HCT116 (cell line): ENCODE measurements at regions not wholly inside any gene's neighbourhood (a gene's known extent, or its start where the extent isn't known, plus 50 kb on each side); places are given as distances from the start of the nearest gene placed in this dataset.
"Not testable (repeated sequence)": the region's sequence is repeated elsewhere in the genome, so short reads cannot be mapped to it uniquely, and the experiment has no call there.

ENCODE experiments used
- ATAC-seq: fragments of 200-7000 bp; cut with Tn5 transposase; 2 replicates; pipeline ENCODE4 v1.9.1; 2020; ENCODE audit warnings: mild to moderate bottlenecking, moderate library complexity
- BruUV-seq: library from RNA; stranded (reverse); fragments of 400-500 nt; replicated peaks from 2 replicates; lab custom pipeline; 2021; lab: Mats Ljungman, UMichigan
- CTCF ChIA-PET: fragments of 300-600 bp; sonication (Branson Sonifier 250); formaldehyde crosslinking; loops from one replicate; lab custom pipeline; 2021; ENCODE audit warnings: antibody characterized with exemption; lab: Charles Lee
- POLR2A ChIA-PET: fragments of 300-600, 350-600 bp; sonication (Branson Sonifier 250); formaldehyde crosslinking; loops from one replicate; lab custom pipeline; 2021; ENCODE audit warnings: antibody characterized with exemption; lab: Charles Lee
- RAD21 ChIA-PET, 2 experiments: fragments of 300-600 bp; sonication (Branson Sonifier 250); formaldehyde crosslinking; loops; one replicate each; lab custom pipeline; 2023; ENCODE audit warnings: low total read pairs in 2 of 2; ENCODE audit not compliant: uncharacterized antibody in 2 of 2, unreplicated experiment in 2 of 2, low non-redundant PET in 1 of 2; lab: Charles Lee
- DNase-seq: peaks from one replicate; pipeline ENCODE4 v3.0.0-alpha.2; 2010; ENCODE audit warnings: low read depth, low spot score
- H2AFZ ChIP-seq: fragments of 200-600 bp; shearing (Covaris generic), sonication (generic); 2 replicates; pipeline ENCODE4 v1.6.1; 2017; ENCODE audit warnings: low read depth, mixed run types, mixed read lengths, antibody characterized with exemption, low read length; ENCODE audit not compliant: poor library complexity, severe bottlenecking
- H3K27ac ChIP-seq: 2 replicates; pipeline ENCODE4 v1.5.1; 2012; ENCODE audit warnings: low read depth, low read length
- H3K27me3 ChIP-seq: fragments of 200-600 bp; sonication (generic); 2 replicates; pipeline ENCODE4 v1.6.1; 2016; ENCODE audit warnings: mixed run types, low read length, mixed read lengths; ENCODE audit not compliant: insufficient read depth
- H3K36me3 ChIP-seq, 2 experiments: fragments of 200-500 bp in 1 of 2; fragments of 200-600 bp in 1 of 2; sonication (Bioruptor generic) in 1 of 2; sonication (generic) in 1 of 2; 2 replicates each; pipeline versions ENCODE4 v1.5.1 to v1.6.1; 2014 to 2016; ENCODE audit warnings: low read length in 2 of 2, inconsistent platforms in 1 of 2, mixed read lengths in 1 of 2, mixed run types in 1 of 2; ENCODE audit not compliant: insufficient read depth in 2 of 2, control insufficient read depth in 1 of 2
- H3K4me1 ChIP-seq, 2 experiments: fragments of 200-600 bp in 1 of 2; sonication (generic) in 1 of 2; 2 replicates each; pipeline versions ENCODE4 v1.5.1 to v1.6.1; 2012 to 2017; ENCODE audit warnings: low read length in 2 of 2, inconsistent platforms in 1 of 2, mild to moderate bottlenecking in 1 of 2, mixed read lengths in 1 of 2, mixed run types in 1 of 2, moderate library complexity in 1 of 2; ENCODE audit not compliant: insufficient read depth in 2 of 2, control insufficient read depth in 1 of 2
- H3K4me2 ChIP-seq: fragments of 200-600 bp; sonication (generic); 2 replicates; pipeline ENCODE4 v1.6.1; 2017; ENCODE audit warnings: mixed run types, low read length, mixed read lengths
- H3K4me3 ChIP-seq, 2 experiments: fragments of 200-600 bp in 1 of 2; sonication (generic) in 1 of 2; replicated peaks in 1 of 2; 2 replicates each; pipeline ENCODE4 v1.5.1; 2011 to 2016; ENCODE audit warnings: low read length in 2 of 2, control low read depth in 1 of 2, low read depth in 1 of 2, mild to moderate bottlenecking in 1 of 2, mixed read lengths in 1 of 2, mixed run types in 1 of 2
- H3K79me2 ChIP-seq: fragments of 200-600 bp; sonication (generic); 2 replicates; pipeline ENCODE4 v1.6.1; 2017; ENCODE audit warnings: mild to moderate bottlenecking, mixed run types, low read length, moderate library complexity, mixed read lengths; ENCODE audit not compliant: insufficient read depth
- H3K9ac ChIP-seq: fragments of 200-600 bp; sonication (generic); 2 replicates; pipeline ENCODE4 v1.6.1; 2016; ENCODE audit warnings: low read length, mixed read lengths
- H3K9me2 ChIP-seq: fragments of 200-600 bp; sonication (generic), shearing (Covaris generic); 2 replicates; pipeline ENCODE4 v1.6.1; 2017; ENCODE audit warnings: mixed run types, mild to moderate bottlenecking, moderate library complexity; ENCODE audit not compliant: insufficient read depth
- H3K9me3 ChIP-seq, 2 experiments: fragments of 200-500 bp in 1 of 2; fragments of 200-600 bp in 1 of 2; sonication (Bioruptor generic) in 1 of 2; sonication (generic) in 1 of 2; 2 replicates each; pipeline ENCODE4 v1.6.1; 2014 to 2017; ENCODE audit warnings: low read length in 2 of 2, mixed read lengths in 2 of 2, inconsistent platforms in 1 of 2, low read depth in 1 of 2, mild to moderate bottlenecking in 1 of 2, mixed run types in 1 of 2, moderate library complexity in 1 of 2; ENCODE audit not compliant: control insufficient read depth in 1 of 2, insufficient read depth in 1 of 2
- H4K20me1 ChIP-seq: fragments of 200-600 bp; sonication (generic), shearing (Covaris generic); 2 replicates; pipeline ENCODE4 v1.6.1; 2017; ENCODE audit warnings: mixed run types, mild to moderate bottlenecking, moderate library complexity; ENCODE audit not compliant: insufficient read depth
- RAD21 ChIP-seq: IDR thresholded peaks from 2 replicates; pipeline ENCODE4 v1.6.1; 2012; ENCODE audit warnings: low read depth, mild to moderate bottlenecking
- SRF ChIP-seq: IDR thresholded peaks from 2 replicates; pipeline ENCODE4 v1.6.1; 2012; ENCODE audit warnings: low read depth
- YY1 ChIP-seq: IDR thresholded peaks from 2 replicates; pipeline ENCODE4 v1.6.1; 2011; ENCODE audit warnings: low read length, low read depth, moderate library complexity, mild to moderate bottlenecking; ENCODE audit not compliant: insufficient replicate concordance; ENCODE audit errors: extremely low read depth
- intact Hi-C: fragments of 100-400 bp; cut with micrococcal nuclease; formaldehyde crosslinking; loops from 2 replicates; pipeline ENCODE4 v1.10.0; 2022
- TF ChIP-seq, protein P1 (sequence below): IDR thresholded peaks from 2 replicates; pipeline ENCODE4 v1.6.1; 2012; ENCODE audit warnings: low read depth

DNA sequence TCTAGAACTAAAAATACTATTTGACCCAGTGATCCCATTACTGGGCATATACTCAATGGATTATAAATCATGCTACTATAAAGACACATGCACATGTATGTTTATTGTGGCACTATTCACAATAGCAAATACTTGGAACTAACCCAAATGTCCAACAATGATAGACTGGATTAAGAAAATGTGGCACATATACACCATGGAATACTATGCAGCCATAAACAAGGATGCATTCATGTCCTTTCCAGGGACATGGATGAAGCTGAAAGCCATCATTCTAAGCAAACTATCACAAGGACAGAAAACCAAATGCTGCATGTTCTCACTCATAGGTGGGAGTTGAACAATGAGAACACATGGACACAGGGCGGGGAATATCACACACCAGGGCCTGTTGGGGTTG is 1039.0 kb downstream of the NR2F1-AS1 start:
- BruUV-seq, intact Hi-C loops, RAD21 ChIA-PET, POLR2A ChIA-PET, H4K20me1 ChIP-seq, H3K79me2 ChIP-seq, H3K27ac ChIP-seq, H2AFZ ChIP-seq, H3K4me2 ChIP-seq, H3K9me2 ChIP-seq, H3K4me3 ChIP-seq, H3K9ac ChIP-seq, ATAC-seq, DNase-seq, H3K27me3 ChIP-seq, H3K36me3 ChIP-seq, H3K4me1 ChIP-seq, H3K9me3 ChIP-seq, CTCF ChIA-PET: not testable (repeated sequence)

- DNase-seq: no peak
- no peak for ATAC-seq
- CTCF ChIA-PET: interaction anchor here (0.9 kb wide), 1 partner anchor 9 kb away, joined by 3 read pairs; no protein-coding TSS in a partner anchor
Observed at GRCh38 chr5:92527311-92528078, 1053.5 kb downstream of the NR2F1-AS1 start.

More at GRCh38 chr5:92527311-92528078, 1053.5 kb downstream of the NR2F1-AS1 start:
- no peak overlapping the region for H3K27ac ChIP-seq
- TF ChIP-seq SRF (no peak), RAD21 (no peak), YY1 (no peak)
- TF ChIP-seq, protein P1, sequence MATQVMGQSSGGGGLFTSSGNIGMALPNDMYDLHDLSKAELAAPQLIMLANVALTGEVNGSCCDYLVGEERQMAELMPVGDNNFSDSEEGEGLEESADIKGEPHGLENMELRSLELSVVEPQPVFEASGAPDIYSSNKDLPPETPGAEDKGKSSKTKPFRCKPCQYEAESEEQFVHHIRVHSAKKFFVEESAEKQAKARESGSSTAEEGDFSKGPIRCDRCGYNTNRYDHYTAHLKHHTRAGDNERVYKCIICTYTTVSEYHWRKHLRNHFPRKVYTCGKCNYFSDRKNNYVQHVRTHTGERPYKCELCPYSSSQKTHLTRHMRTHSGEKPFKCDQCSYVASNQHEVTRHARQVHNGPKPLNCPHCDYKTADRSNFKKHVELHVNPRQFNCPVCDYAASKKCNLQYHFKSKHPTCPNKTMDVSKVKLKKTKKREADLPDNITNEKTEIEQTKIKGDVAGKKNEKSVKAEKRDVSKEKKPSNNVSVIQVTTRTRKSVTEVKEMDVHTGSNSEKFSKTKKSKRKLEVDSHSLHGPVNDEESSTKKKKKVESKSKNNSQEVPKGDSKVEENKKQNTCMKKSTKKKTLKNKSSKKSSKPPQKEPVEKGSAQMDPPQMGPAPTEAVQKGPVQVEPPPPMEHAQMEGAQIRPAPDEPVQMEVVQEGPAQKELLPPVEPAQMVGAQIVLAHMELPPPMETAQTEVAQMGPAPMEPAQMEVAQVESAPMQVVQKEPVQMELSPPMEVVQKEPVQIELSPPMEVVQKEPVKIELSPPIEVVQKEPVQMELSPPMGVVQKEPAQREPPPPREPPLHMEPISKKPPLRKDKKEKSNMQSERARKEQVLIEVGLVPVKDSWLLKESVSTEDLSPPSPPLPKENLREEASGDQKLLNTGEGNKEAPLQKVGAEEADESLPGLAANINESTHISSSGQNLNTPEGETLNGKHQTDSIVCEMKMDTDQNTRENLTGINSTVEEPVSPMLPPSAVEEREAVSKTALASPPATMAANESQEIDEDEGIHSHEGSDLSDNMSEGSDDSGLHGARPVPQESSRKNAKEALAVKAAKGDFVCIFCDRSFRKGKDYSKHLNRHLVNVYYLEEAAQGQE: no peak
- H3K79me2 ChIP-seq: no peaks in the 10 kb centered on the region
- no peak overlapping the region for H3K9ac ChIP-seq
- RAD21 ChIA-PET: no interaction called here
- POLR2A ChIA-PET: no interaction called here
- H3K4me3 ChIP-seq: no peak overlapping the region
- no TSS peak for BruUV-seq
- peaks cover 0 to 8% of the 10 kb centered on the region in 2 experiments; a peak in 2 of 4 replicates for H3K4me1 ChIP-seq
- no peaks in the 10 kb centered on the region for H3K9me3 ChIP-seq
- no peaks in the 10 kb centered on the region for H3K9me2 ChIP-seq
- intact Hi-C loops: no loop called here
- no peak overlapping the region for H2AFZ ChIP-seq
- H3K4me2 ChIP-seq: no peak overlapping the region
- no peaks in the 10 kb centered on the region for H3K27me3 ChIP-seq
- no peaks in the 10 kb centered on the region for H3K36me3 ChIP-seq
- no peaks in the 10 kb centered on the region for H4K20me1 ChIP-seq
